ENCODE measurements at regions not wholly inside any gene's neighbourhood (a gene's known extent, or its start where the extent isn't known, plus 50 kb on each side); places are given as distances from the start of the nearest gene placed in this dataset.

DNA sequence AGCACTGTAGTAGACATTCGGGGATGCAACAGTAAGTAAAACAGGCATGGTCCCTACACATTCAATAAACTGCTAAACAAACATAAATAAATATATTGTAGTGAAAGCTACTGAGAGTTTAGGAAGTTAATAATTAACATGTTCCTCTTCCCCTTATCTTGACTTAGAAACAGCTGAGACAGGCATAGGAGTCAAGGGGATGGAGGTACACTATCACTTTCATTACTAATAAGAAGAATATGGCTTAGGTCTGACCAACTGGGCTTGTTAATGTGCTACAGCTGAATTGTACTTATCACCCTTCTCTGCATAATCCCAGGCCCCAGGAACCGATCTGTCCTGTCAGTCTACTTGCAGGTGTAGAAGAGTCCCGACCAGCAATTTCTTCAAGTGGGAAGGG lies 116.3 kb upstream of the DAZL start:
- TF ChIP-seq, protein P1, sequence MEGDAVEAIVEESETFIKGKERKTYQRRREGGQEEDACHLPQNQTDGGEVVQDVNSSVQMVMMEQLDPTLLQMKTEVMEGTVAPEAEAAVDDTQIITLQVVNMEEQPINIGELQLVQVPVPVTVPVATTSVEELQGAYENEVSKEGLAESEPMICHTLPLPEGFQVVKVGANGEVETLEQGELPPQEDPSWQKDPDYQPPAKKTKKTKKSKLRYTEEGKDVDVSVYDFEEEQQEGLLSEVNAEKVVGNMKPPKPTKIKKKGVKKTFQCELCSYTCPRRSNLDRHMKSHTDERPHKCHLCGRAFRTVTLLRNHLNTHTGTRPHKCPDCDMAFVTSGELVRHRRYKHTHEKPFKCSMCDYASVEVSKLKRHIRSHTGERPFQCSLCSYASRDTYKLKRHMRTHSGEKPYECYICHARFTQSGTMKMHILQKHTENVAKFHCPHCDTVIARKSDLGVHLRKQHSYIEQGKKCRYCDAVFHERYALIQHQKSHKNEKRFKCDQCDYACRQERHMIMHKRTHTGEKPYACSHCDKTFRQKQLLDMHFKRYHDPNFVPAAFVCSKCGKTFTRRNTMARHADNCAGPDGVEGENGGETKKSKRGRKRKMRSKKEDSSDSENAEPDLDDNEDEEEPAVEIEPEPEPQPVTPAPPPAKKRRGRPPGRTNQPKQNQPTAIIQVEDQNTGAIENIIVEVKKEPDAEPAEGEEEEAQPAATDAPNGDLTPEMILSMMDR (IDR thresholded peaks at IDR 0.05 in 4 of 5, conservative IDR thresholded peaks at IDR 0.05 in 1 of 5): no peak
- no peak for TF ChIP-seq POLR2A (IDR thresholded peaks at IDR 0.05)
